SH-SY5Y (cell line): ENCODE measurements at regions not wholly inside any gene's neighbourhood (a gene's known extent, or its start where the extent isn't known, plus 50 kb on each side); places are given as distances from the start of the nearest gene placed in this dataset.

Source experiments
- GATA2 ChIP-seq: IDR thresholded peaks from 2 replicates; pipeline ENCODE4 v1.6.1; 2011; ENCODE audit warnings: mild to moderate bottlenecking, low read depth, low read length
- GATA3 ChIP-seq: IDR thresholded peaks from 2 replicates; pipeline ENCODE4 v1.6.1; 2011; ENCODE audit warnings: low read depth, mild to moderate bottlenecking, low read length, moderate library complexity

- TF ChIP-seq GATA2 (no peak), GATA3 (no peak)
Observed at GRCh38 chrX:4173743-4174142, 460.3 kb upstream of the PRKX start.
